ENCODE measurements at regions not wholly inside any gene's neighbourhood (a gene's known extent, or its start where the extent isn't known, plus 50 kb on each side); places are given as distances from the start of the nearest gene placed in this dataset.

DNA sequence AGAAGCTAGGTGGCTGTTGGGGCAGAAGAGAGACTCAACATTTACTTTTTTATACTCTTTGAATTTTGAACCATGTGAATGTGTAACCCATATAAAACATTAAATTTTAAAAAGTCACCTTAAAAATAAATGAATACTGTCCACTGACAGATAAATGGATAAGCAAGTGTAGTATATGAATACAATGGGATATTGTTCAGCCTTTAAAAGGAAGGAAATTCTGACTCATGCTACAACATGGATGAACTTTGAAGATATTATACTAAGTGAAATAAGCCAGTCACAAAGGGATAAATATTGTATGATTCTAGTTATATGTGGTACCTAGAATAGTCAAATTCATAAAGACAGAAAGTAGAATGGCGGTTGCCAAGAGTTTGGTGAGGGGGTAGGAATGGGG is 113.9 kb downstream of the TMEM174 start:
- no peak for TF ChIP-seq CTCF (IDR thresholded peaks at IDR 0.05; ENCODE audit: unreplicated experiment)
- CTCF ChIA-PET = no interaction called here
- intact Hi-C loops (cut with micrococcal nuclease) = no loop called here

DNA sequence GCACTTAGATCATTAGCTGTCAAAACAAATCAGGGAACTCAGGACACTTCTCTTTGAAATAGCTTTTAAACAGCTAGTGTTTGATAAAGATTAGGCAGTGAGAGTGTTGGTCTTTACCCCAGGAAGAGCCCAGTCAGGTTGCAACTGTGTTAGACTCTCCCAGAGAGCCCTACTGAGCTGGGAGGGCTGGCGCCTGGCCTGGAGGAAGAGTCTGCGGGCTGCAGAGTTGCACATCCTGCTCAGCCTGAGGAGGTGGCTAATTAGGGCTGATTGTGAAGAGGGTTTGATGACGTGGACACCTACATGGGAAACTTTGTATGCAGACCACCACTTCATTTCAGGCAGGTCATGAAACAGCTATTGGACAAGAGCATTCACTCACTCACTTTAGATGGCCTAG is 112.0 kb downstream of the TMEM174 start:
- no peak for TF ChIP-seq CTCF (IDR thresholded peaks at IDR 0.05; ENCODE audit: unreplicated experiment)
- H3K9me3 Mint-ChIP-seq (ENCODE audit: unreplicated experiment) = no peaks in the 10 kb centered on the region
- no peak overlapping the region for H3K4me3 Mint-ChIP-seq (ENCODE audit: unreplicated experiment)
- intact Hi-C loops (cut with micrococcal nuclease) = loop anchor here (5.0 kb wide), 1 partner anchor 162 kb away; the partner anchor contains the start of gene FOXD1
- no TSS peak for BruUV-seq (replicated peaks)
- H3K4me1 Mint-ChIP-seq (ENCODE audit: insufficient read depth, unreplicated experiment) = peaks cover 28% of the 10 kb centered on the region
- H3K27me3 Mint-ChIP-seq (ENCODE audit: insufficient read depth, unreplicated experiment) = no peaks in the 10 kb centered on the region
- CTCF ChIA-PET = interaction anchor here (0.8 kb wide), 1 partner anchor 49 kb away, joined by 3 read pairs; no protein-coding TSS in a partner anchor
- H3K36me3 Mint-ChIP-seq (ENCODE audit: insufficient read depth, unreplicated experiment) = no peaks in the 10 kb centered on the region
- peak overlapping the region; percentile 67 for H3K27ac Mint-ChIP-seq (ENCODE audit: low read depth, unreplicated experiment)
- POLR2A ChIA-PET = no interaction called here
- DNase-seq (ENCODE audit: unreplicated experiment) = no peak

More for the DNA sequence above, 113.9 kb downstream of the TMEM174 start:
- Mint-ChIP-seq H3K4me1 (ENCODE audit: insufficient read depth, unreplicated experiment) (peaks cover 11% of the 10 kb centered on the region), H3K27ac (ENCODE audit: low read depth, unreplicated experiment) (no peak overlapping the region), H3K36me3 (ENCODE audit: insufficient read depth, unreplicated experiment) (no peaks in the 10 kb centered on the region), H3K9me3 (ENCODE audit: unreplicated experiment) (no peaks in the 10 kb centered on the region), H3K4me3 (ENCODE audit: unreplicated experiment) (no peak overlapping the region), H3K27me3 (ENCODE audit: insufficient read depth, unreplicated experiment) (no peaks in the 10 kb centered on the region)
- DNase-seq (ENCODE audit: unreplicated experiment) = no peak
- POLR2A ChIA-PET = no interaction called here
- BruUV-seq (replicated peaks) = no TSS peak

GRCh38 chr5:73284220-73284795 is 111.3 kb downstream of the TMEM174 start:
- no peaks in the 10 kb centered on the region for H3K27me3 Mint-ChIP-seq (ENCODE audit: insufficient read depth, unreplicated experiment)
- POLR2A ChIA-PET = interaction anchor here (1.1 to 1.3 kb wide), 2 partner anchors 10 to 161 kb away, joined by 3 to 4 read pairs; no protein-coding TSS in a partner anchor
- intact Hi-C loops (cut with micrococcal nuclease) = loop anchor here (5.0 kb wide), 1 partner anchor 163 kb away; the partner anchor contains the start of gene FOXD1

More at GRCh38 chr5:73284220-73284795, 111.3 kb downstream of the TMEM174 start:
- CTCF ChIA-PET = interaction anchor here (0.8 kb wide), 1 partner anchor 49 kb away, joined by 3 read pairs; no protein-coding TSS in a partner anchor
- BruUV-seq (replicated peaks) = no TSS peak
- Mint-ChIP-seq H3K27ac (ENCODE audit: low read depth, unreplicated experiment) (peak overlapping the region; percentile 67), H3K36me3 (ENCODE audit: insufficient read depth, unreplicated experiment) (no peaks in the 10 kb centered on the region), H3K4me1 (ENCODE audit: insufficient read depth, unreplicated experiment) (peaks cover 35% of the 10 kb centered on the region), H3K4me3 (ENCODE audit: unreplicated experiment) (no peak overlapping the region), H3K9me3 (ENCODE audit: unreplicated experiment) (no peaks in the 10 kb centered on the region)
- no peak for TF ChIP-seq CTCF (IDR thresholded peaks at IDR 0.05; ENCODE audit: unreplicated experiment)
- no peak for DNase-seq (ENCODE audit: unreplicated experiment)
